ENCODE measurements at regions not wholly inside any gene's neighbourhood (a gene's known extent, or its start where the extent isn't known, plus 50 kb on each side); places are given as distances from the start of the nearest gene placed in this dataset.

DNA sequence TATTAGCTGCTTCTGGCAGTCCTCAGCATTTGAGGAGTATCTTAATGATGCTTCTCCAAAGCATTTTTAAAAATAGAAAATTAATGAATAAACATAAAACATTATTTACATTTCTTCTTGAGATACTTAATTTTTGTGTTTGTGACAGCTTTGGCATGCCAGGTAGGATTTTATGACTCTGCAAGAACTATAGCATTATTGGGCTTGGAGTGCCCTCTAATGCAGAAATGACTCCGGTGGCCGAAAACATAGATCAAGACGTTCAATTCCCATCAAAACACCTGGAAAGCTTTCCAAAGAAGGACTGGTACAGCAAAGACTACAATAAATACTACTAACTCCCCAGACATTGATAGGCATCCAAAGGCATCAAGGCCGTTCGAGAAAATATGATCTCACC, 366.4 kb upstream of the CXADR start:
- Mint-ChIP-seq H3K27ac (no peak overlapping the region), H3K36me3 (no peaks in the 10 kb centered on the region), H3K4me1 (ENCODE audit: unreplicated experiment) (no peaks in the 10 kb centered on the region), H3K27me3 (no peaks in the 10 kb centered on the region), H3K9me3 (no peaks in the 10 kb centered on the region), H3K4me3 (no peak overlapping the region)
- DNase-seq (ENCODE audit: extremely low spot score, unreplicated experiment): no peak
- peak; percentile 16 for TF ChIP-seq CTCF (conservative IDR thresholded peaks at IDR 0.05)

DNA sequence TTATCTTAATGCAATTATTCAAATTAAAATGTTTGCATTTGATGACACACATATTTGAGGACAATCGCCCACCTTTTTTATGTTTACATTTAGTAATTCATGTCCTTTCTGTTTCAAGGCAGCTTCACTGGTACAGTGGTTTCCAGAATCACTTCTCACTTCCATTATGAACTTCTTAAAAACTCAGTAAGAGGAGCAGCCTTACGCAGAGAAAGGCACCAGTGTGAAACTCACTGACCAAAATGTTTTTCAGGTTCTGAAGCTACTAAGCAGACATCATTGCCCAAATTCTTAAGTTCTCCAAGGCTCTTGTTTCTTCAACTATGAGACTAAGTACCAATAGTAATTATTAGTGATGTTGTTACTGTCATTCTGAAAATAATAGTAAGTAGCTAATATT, 353.1 kb upstream of the CXADR start:
- no peaks in the 10 kb centered on the region for H3K9me3 Mint-ChIP-seq
- H3K4me1 Mint-ChIP-seq (ENCODE audit: unreplicated experiment): no peaks in the 10 kb centered on the region
- no peak overlapping the region for H3K4me3 Mint-ChIP-seq
- no peaks in the 10 kb centered on the region for H3K36me3 Mint-ChIP-seq
- no peak for TF ChIP-seq CTCF (conservative IDR thresholded peaks at IDR 0.05)
- H3K27me3 Mint-ChIP-seq: no peaks in the 10 kb centered on the region
- DNase-seq (ENCODE audit: extremely low spot score, unreplicated experiment): no peak
- no peak overlapping the region for H3K27ac Mint-ChIP-seq

GRCh38 chr21:17185674-17186073, 327.2 kb upstream of the CXADR start:
- peaks cover 13% of the 10 kb centered on the region for H3K9me3 Mint-ChIP-seq
- H3K27me3 Mint-ChIP-seq: no peaks in the 10 kb centered on the region
- H3K4me3 Mint-ChIP-seq: no peak overlapping the region
- H3K36me3 Mint-ChIP-seq: no peaks in the 10 kb centered on the region
- H3K27ac Mint-ChIP-seq: no peak overlapping the region
- no peak for TF ChIP-seq CTCF (conservative IDR thresholded peaks at IDR 0.05)
- DNase-seq (ENCODE audit: extremely low spot score, unreplicated experiment): no peak
- H3K4me1 Mint-ChIP-seq (ENCODE audit: unreplicated experiment): peaks cover 7% of the 10 kb centered on the region

- Mint-ChIP-seq H3K27ac (no peak overlapping the region), H3K4me1 (ENCODE audit: unreplicated experiment) (peaks cover 4% of the 10 kb centered on the region), H3K36me3 (peaks cover 3% of the 10 kb centered on the region), H3K4me3 (no peak overlapping the region), H3K27me3 (peaks cover 1% of the 10 kb centered on the region), H3K9me3 (peaks cover 19% of the 10 kb centered on the region)
- DNase-seq (ENCODE audit: extremely low spot score, unreplicated experiment): no peak
- no peak for TF ChIP-seq CTCF (conservative IDR thresholded peaks at IDR 0.05)
These were observed 322.9 kb upstream of the CXADR start for GRCh38 chr21:17189963-17190362.

GRCh38 chr21:17191346-17191993, 321.4 kb upstream of the CXADR start:
- H3K9me3 Mint-ChIP-seq: peaks cover 14% of the 10 kb centered on the region
- H3K27me3 Mint-ChIP-seq: peaks cover 3% of the 10 kb centered on the region
- DNase-seq (ENCODE audit: extremely low spot score, unreplicated experiment): no peak
- no peak for TF ChIP-seq CTCF (conservative IDR thresholded peaks at IDR 0.05)
- peaks cover 14% of the 10 kb centered on the region for H3K4me1 Mint-ChIP-seq (ENCODE audit: unreplicated experiment)
- peaks cover 3% of the 10 kb centered on the region for H3K36me3 Mint-ChIP-seq
- H3K4me3 Mint-ChIP-seq: no peak overlapping the region
- H3K27ac Mint-ChIP-seq: no peak overlapping the region

DNA sequence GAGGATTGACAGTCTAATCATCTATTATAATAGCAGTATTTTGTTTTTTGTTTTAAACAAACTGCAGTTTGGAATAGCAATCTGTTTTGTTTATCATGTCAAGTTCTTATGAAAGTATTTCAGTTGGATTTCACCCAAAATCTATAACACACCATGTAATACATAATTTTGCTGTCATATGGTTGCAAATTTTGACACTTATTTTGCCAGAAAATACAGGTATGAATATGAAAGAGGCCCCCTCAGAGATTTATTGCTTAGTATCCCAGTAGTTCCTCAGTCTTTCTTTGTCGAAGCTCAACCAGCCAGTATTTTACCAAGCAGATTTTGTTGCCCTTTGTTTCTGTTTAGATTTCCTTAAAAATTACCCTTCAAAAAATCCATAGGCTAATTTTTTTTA, 317.5 kb upstream of the CXADR start:
- DNase-seq (ENCODE audit: extremely low spot score, unreplicated experiment): no peak
- Mint-ChIP-seq H3K36me3 (peaks cover 3% of the 10 kb centered on the region), H3K27ac (no peak overlapping the region), H3K4me1 (ENCODE audit: unreplicated experiment) (peaks cover 30% of the 10 kb centered on the region), H3K4me3 (no peak overlapping the region), H3K9me3 (peaks cover 6% of the 10 kb centered on the region), H3K27me3 (peaks cover 3% of the 10 kb centered on the region)
- no peak for TF ChIP-seq CTCF (conservative IDR thresholded peaks at IDR 0.05)

Data from type B pancreatic cell (in vitro differentiated cells).